ENCODE measurements at regions not wholly inside any gene's neighbourhood (a gene's known extent, or its start where the extent isn't known, plus 50 kb on each side); places are given as distances from the start of the nearest gene placed in this dataset.

GRCh38 chr3:3992312-3992874 lies 193.2 kb downstream of the LRRN1 start:
- TF ChIP-seq TEAD4 (IDR thresholded peaks at IDR 0.05; ENCODE audit: borderline replicate concordance, insufficient read depth) (no peak), USF2 (IDR thresholded peaks at IDR 0.05; ENCODE audit: borderline replicate concordance, low read depth, low read length) (no peak), USF1 (IDR thresholded peaks at IDR 0.05; ENCODE audit: borderline replicate concordance, low read depth) (no peak), MAX (IDR thresholded peaks at IDR 0.05; ENCODE audit: low read depth) (no peak), SMC3 (IDR thresholded peaks at IDR 0.05; ENCODE audit: low read depth, low read length) (no peak)
